Stimulated activated CD8-positive, alpha-beta memory T cell treated with anti-CD3 and anti-CD28 coated beads, Interleukin-12 subunit alpha, Interleukin-12 subunit beta, amount 100 ng/mL, for 24 hours (primary cell): ENCODE measurements at regions not wholly inside any gene's neighbourhood (a gene's known extent, or its start where the extent isn't known, plus 50 kb on each side); places are given as distances from the start of the nearest gene placed in this dataset.
"Not testable (repeated sequence)": the region's sequence is repeated elsewhere in the genome, so short reads cannot be mapped to it uniquely, and the experiment has no call there.

ENCODE experiments used
- DNase-seq: peaks from one replicate; pipeline ENCODE4 v3.0.0-alpha.2; 2020; ENCODE audit errors: extremely low read depth

- DNase-seq, result no peak
These were observed 102.8 kb downstream of the TNFAIP3 start for GRCh38 chr6:137969874-137970273.

GRCh38 chr6:137970368-137970767 lies 103.3 kb downstream of the TNFAIP3 start:
- no peak for DNase-seq

GRCh38 chr6:137973201-137973600 lies 106.1 kb downstream of the TNFAIP3 start:
- DNase-seq, result no peak

- DNase-seq, result no peak
These were observed 108.3 kb downstream of the TNFAIP3 start for GRCh38 chr6:137975188-137975940.

GRCh38 chr6:137976430-137976829 lies 109.4 kb downstream of the TNFAIP3 start:
- DNase-seq, result no peak

- no peak for DNase-seq
These were observed 110.1 kb downstream of the TNFAIP3 start for GRCh38 chr6:137977206-137977605.

- DNase-seq, result no peak
These were observed 110.8 kb downstream of the TNFAIP3 start for GRCh38 chr6:137977814-137978213.

GRCh38 chr6:137978252-137978896 lies 111.3 kb downstream of the TNFAIP3 start:
- DNase-seq, result no peak

- DNase-seq, result not testable (repeated sequence)
These were observed 112.2 kb downstream of the TNFAIP3 start for GRCh38 chr6:137979263-137979662.

GRCh38 chr6:137980777-137981176 lies 113.7 kb downstream of the TNFAIP3 start:
- no peak for DNase-seq

GRCh38 chr6:137981758-137982157 lies 114.7 kb downstream of the TNFAIP3 start:
- no peak for DNase-seq

GRCh38 chr6:137982418-137983189 lies 115.5 kb downstream of the TNFAIP3 start:
- no peak for DNase-seq

GRCh38 chr6:137983269-137983668 lies 116.2 kb downstream of the TNFAIP3 start:
- no peak for DNase-seq

- DNase-seq, result no peak
These were observed 117.6 kb downstream of the PERP start for GRCh38 chr6:137989664-137990063.

GRCh38 chr6:137995371-137995770 lies 111.8 kb downstream of the PERP start:
- DNase-seq, result no peak

- DNase-seq, result no peak
These were observed 108.7 kb downstream of the PERP start for GRCh38 chr6:137998461-137999019.

GRCh38 chr6:137999815-138000214 lies 107.4 kb downstream of the PERP start:
- no peak for DNase-seq

GRCh38 chr6:138000941-138001340 lies 106.3 kb downstream of the PERP start:
- no peak for DNase-seq

GRCh38 chr6:138001750-138002349 lies 105.4 kb downstream of the PERP start:
- DNase-seq, result peak; percentile 23

- no peak for DNase-seq
These were observed 102.6 kb downstream of the PERP start for GRCh38 chr6:138004430-138005287.

GRCh38 chr6:138005846-138006245 lies 101.4 kb downstream of the PERP start:
- no peak for DNase-seq
